ACC112 (cell line): ENCODE measurements at regions not wholly inside any gene's neighbourhood (a gene's known extent, or its start where the extent isn't known, plus 50 kb on each side); places are given as distances from the start of the nearest gene placed in this dataset.

Experiments used
- H2AFZ ChIP-seq: fragments of 200-600 bp; sonication (generic); one replicate; pipeline ENCODE4 v1.6.0; 2017; ENCODE audit warnings: antibody characterized with exemption, low read length; ENCODE audit not compliant: unreplicated experiment
- H3K27ac ChIP-seq: fragments of 200-600 bp; sonication (generic); 2 replicates; pipeline ENCODE4 v1.5.1; 2014; ENCODE audit warnings: low read depth, mild to moderate bottlenecking, antibody characterized with exemption, low read length, moderate library complexity
- H3K27me3 ChIP-seq: fragments of 200-600 bp; sonication (generic); 2 replicates; pipeline ENCODE4 v1.6.1; 2014; ENCODE audit warnings: mild to moderate bottlenecking, antibody characterized with exemption, low read length, moderate library complexity, mixed read lengths; ENCODE audit not compliant: insufficient read depth
- H3K36me3 ChIP-seq: fragments of 200-600 bp; sonication (generic); 2 replicates; pipeline ENCODE4 v1.6.1; 2016; ENCODE audit warnings: mild to moderate bottlenecking, antibody characterized with exemption, low read length, moderate library complexity, mixed read lengths; ENCODE audit not compliant: insufficient read depth
- H3K4me1 ChIP-seq: fragments of 200-600 bp; sonication (generic); one replicate; pipeline ENCODE4 v1.6.1; 2016; ENCODE audit warnings: low read length, mixed read lengths; ENCODE audit not compliant: insufficient read depth, unreplicated experiment, control insufficient read depth
- H3K4me3 ChIP-seq: fragments of 200-600 bp; sonication (generic); 2 replicates; pipeline ENCODE4 v1.5.1; 2014; ENCODE audit warnings: mild to moderate bottlenecking, low read depth, low read length
- H3K79me2 ChIP-seq: fragments of 200-600 bp; sonication (generic); one replicate; pipeline ENCODE4 v1.6.0; 2016; ENCODE audit warnings: low read length; ENCODE audit not compliant: control insufficient read depth, unreplicated experiment, insufficient read depth

GRCh38 chr1:36650200-36651065 is 167.7 kb upstream of the CSF3R start:
- Histone ChIP-seq H3K79me2 (no peaks in the 10 kb centered on the region), H3K4me1 (no peaks in the 10 kb centered on the region), H3K4me3 (no peak overlapping the region), H3K36me3 (no peaks in the 10 kb centered on the region), H3K27ac (no peak overlapping the region), H3K27me3 (peaks cover 49% of the 10 kb centered on the region), H2AFZ (no peak overlapping the region)

- Histone ChIP-seq H2AFZ (no peak overlapping the region), H3K27me3 (peaks cover 52% of the 10 kb centered on the region; the same call in 1 of the 2 replicates), H3K4me3 (no peak overlapping the region), H3K4me1 (no peaks in the 10 kb centered on the region), H3K27ac (no peak overlapping the region), H3K79me2 (no peaks in the 10 kb centered on the region), H3K36me3 (no peaks in the 10 kb centered on the region)
Observed at GRCh38 chr1:36645867-36646266, 163.2 kb upstream of the CSF3R start.

DNA sequence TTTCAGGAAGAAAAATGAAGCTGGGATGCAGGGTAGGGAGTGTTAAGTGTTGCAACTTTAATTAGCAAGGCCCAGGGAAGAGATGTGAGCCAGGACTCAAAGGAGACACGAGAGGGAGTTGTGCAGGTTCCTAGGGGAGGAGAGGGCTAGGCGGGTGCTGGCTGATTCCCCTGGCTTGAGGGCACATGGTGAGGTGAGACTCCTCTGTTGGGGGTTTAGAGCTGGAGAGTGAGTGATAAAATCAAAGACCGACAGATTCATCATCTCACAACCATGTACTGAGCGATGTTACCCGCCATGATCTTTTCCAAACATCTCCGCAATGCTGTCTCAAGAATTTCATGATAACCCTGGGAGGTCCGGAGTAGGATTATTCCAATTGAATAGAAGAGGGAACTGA is 161.8 kb upstream of the CSF3R start:
- Histone ChIP-seq H3K36me3 (no peaks in the 10 kb centered on the region), H3K79me2 (no peaks in the 10 kb centered on the region), H2AFZ (no peak overlapping the region), H3K27me3 (peaks cover 51% of the 10 kb centered on the region; the same call in 1 of the 2 replicates), H3K4me3 (no peak overlapping the region), H3K27ac (no peak overlapping the region), H3K4me1 (no peaks in the 10 kb centered on the region)

- no peak overlapping the region for H3K27ac ChIP-seq
- no peaks in the 10 kb centered on the region for H3K36me3 ChIP-seq
- H3K79me2 ChIP-seq, result no peaks in the 10 kb centered on the region
- peaks cover 50% of the 10 kb centered on the region; the same call in 1 of the 2 replicates for H3K27me3 ChIP-seq
- H2AFZ ChIP-seq, result no peak overlapping the region
- H3K4me3 ChIP-seq, result no peak overlapping the region
- no peaks in the 10 kb centered on the region for H3K4me1 ChIP-seq
Observed at GRCh38 chr1:36643371-36644270, 160.9 kb upstream of the CSF3R start.

DNA sequence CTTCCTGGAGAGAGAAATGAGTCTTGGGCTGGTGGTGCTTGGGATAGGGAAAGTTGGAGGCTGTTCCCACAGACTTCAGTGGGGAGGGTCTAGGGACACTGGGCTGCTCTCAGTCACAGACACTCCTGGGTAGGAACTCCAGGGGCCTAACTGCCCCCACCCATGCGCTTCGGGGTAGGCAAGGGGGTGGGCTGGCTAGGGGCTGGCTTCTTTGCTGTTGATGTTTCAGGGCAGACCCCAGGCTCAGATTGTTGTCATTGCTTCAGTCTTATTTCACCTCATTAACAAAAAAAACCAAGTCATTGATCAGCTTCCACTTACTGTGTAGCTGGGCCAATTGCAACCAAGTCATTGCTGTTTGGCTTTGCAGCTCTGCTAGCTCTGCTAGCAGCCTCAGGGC is 160.1 kb upstream of the CSF3R start:
- Histone ChIP-seq H3K4me1 (no peaks in the 10 kb centered on the region), H3K36me3 (no peaks in the 10 kb centered on the region), H2AFZ (no peak overlapping the region), H3K4me3 (no peak overlapping the region), H3K27ac (no peak overlapping the region), H3K27me3 (peaks cover 44% of the 10 kb centered on the region; the same call in 1 of the 2 replicates), H3K79me2 (no peaks in the 10 kb centered on the region)

DNA sequence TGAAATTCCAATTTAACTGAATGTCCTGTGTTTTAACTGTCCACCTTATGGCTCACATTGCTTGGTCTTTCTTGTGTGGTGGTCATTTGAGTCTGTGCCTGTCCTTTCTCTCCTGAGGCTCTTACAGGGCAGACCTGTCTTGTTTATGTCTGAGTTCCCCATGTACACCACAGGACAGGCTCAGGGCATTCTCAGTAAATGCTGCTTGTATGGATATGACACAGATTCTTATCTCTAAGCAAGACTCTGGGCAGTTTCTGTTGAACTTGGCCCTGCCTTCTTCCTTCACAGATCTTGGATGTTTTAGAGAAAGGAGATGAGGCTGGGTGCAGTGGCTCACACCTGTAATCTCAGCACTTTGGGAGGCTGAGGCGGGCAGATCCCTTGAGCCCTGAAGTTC is 159.1 kb upstream of the CSF3R start:
- Histone ChIP-seq H2AFZ (no peak overlapping the region), H3K27ac (no peak overlapping the region), H3K36me3 (no peaks in the 10 kb centered on the region), H3K4me3 (no peak overlapping the region), H3K27me3 (peaks cover 50% of the 10 kb centered on the region; the same call in 1 of the 2 replicates), H3K79me2 (no peaks in the 10 kb centered on the region), H3K4me1 (no peaks in the 10 kb centered on the region)

DNA sequence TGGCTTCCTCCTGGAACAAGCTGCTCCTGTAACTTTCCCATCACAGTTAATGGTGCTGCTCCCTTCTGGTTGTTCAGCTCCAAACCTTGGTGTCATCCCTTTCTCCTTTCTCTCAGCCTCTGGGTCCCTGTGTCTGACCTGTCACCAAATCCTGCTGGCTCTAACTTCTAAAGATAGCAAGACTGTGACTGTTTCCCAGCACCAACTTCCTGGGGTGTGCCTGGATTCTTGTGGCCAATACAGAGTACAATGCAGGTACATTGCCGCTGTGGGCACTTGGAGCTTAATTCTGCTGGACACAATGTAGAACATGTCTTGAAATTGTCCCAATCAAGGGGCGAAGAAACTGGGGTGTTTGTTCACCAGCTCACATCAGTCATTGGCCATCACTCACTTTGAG is 156.7 kb upstream of the CSF3R start:
- Histone ChIP-seq H3K36me3 (no peaks in the 10 kb centered on the region), H3K4me1 (no peaks in the 10 kb centered on the region), H3K27me3 (peaks cover 43% of the 10 kb centered on the region; the same call in 1 of the 2 replicates), H3K4me3 (no peak overlapping the region), H2AFZ (no peak overlapping the region), H3K27ac (no peak overlapping the region), H3K79me2 (no peaks in the 10 kb centered on the region)

DNA sequence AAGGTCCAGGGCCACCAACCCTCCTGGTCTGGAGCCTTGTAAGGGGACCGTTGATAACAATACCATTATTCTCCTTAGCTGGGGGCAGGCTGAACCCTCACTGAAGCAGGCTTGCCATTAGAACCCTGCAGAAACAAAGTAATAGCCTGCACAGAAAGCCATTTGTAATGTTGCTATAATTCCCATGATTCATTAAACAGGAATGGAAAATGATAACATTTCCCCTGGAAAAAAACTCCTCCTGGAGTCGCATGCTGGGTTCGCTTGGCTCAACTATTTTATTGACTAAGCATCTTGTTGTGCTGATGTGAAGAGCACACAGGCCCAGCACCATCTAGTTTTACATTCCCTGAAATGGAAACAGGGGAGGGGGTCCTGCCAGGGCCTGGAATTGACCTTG is 155.6 kb upstream of the CSF3R start:
- H3K27me3 ChIP-seq, result peaks cover 36% of the 10 kb centered on the region; the same call in 1 of the 2 replicates
- no peaks in the 10 kb centered on the region for H3K79me2 ChIP-seq
- H3K4me3 ChIP-seq, result no peak overlapping the region
- H3K4me1 ChIP-seq, result no peaks in the 10 kb centered on the region
- H2AFZ ChIP-seq, result no peak overlapping the region
- H3K27ac ChIP-seq, result no peak overlapping the region
- H3K36me3 ChIP-seq, result no peaks in the 10 kb centered on the region

- no peaks in the 10 kb centered on the region for H3K4me1 ChIP-seq
- H3K4me3 ChIP-seq, result no peak overlapping the region
- H2AFZ ChIP-seq, result no peak overlapping the region
- H3K36me3 ChIP-seq, result no peaks in the 10 kb centered on the region
- H3K27me3 ChIP-seq, result peaks cover 32% of the 10 kb centered on the region; the same call in 1 of the 2 replicates
- H3K27ac ChIP-seq, result no peak overlapping the region
- H3K79me2 ChIP-seq, result no peaks in the 10 kb centered on the region
Observed at GRCh38 chr1:36636206-36636605, 153.5 kb upstream of the CSF3R start.

- Histone ChIP-seq H3K27ac (no peak overlapping the region), H3K36me3 (no peaks in the 10 kb centered on the region), H3K79me2 (no peaks in the 10 kb centered on the region), H2AFZ (no peak overlapping the region), H3K4me3 (no peak overlapping the region), H3K4me1 (no peaks in the 10 kb centered on the region), H3K27me3 (peaks cover 32% of the 10 kb centered on the region; the same call in 1 of the 2 replicates)
Observed at GRCh38 chr1:36635284-36635683, 152.6 kb upstream of the CSF3R start.
